ENCODE measurements at regions not wholly inside any gene's neighbourhood (a gene's known extent, or its start where the extent isn't known, plus 50 kb on each side); places are given as distances from the start of the nearest gene placed in this dataset.

- Histone ChIP-seq H3K4me3 (no peak overlapping the region), H3K4me1 (no peaks in the 10 kb centered on the region), H3K36me3 (no peaks in the 10 kb centered on the region), H3K27me3 (no peaks in the 10 kb centered on the region), H3K9me3 (peaks cover 0 to 5% (median 0%) of the 10 kb centered on the region in 4 donors), H3K27ac (no peak overlapping the region)
- WGBS, 2 donors = 75 to 80% methylated on average over 1 of the region's 1 CpG
- no peak for ATAC-seq (ENCODE audit: low FRiP score in 2 of 2)
- TF ChIP-seq POLR2AphosphoS5 (IDR thresholded peaks at IDR 0.05) = no peak
- no peak for TF ChIP-seq CTCF (IDR thresholded peaks at IDR 0.05)
- no peak for TF ChIP-seq POLR2A (IDR thresholded peaks at IDR 0.05)
- TF ChIP-seq EP300 (IDR thresholded peaks at IDR 0.05) = no peak
- DNase-seq = no peak
Observed at GRCh38 chr6:81925201-81925600, 172.7 kb upstream of the TENT5A start.

GRCh38 chr6:81909981-81910900 is 157.8 kb upstream of the TENT5A start:
- no peak for ATAC-seq (ENCODE audit: low FRiP score in 2 of 2)
- H3K9me3 ChIP-seq = no peaks in the 10 kb centered on the region
- no peaks in the 10 kb centered on the region for H3K36me3 ChIP-seq
- no peak overlapping the region for H3K4me3 ChIP-seq
- no peak overlapping the region for H3K27ac ChIP-seq
- H3K27me3 ChIP-seq = no peaks in the 10 kb centered on the region
- WGBS, 2 donors = 77 to 83% methylated on average over 5 of the region's 5 CpGs
- TF ChIP-seq CTCF (IDR thresholded peaks at IDR 0.05) (no peak), POLR2A (IDR thresholded peaks at IDR 0.05) (no peak), POLR2AphosphoS5 (IDR thresholded peaks at IDR 0.05) (no peak), EP300 (IDR thresholded peaks at IDR 0.05) (no peak)
- H3K4me1 ChIP-seq = no peaks in the 10 kb centered on the region
- no peak for DNase-seq

DNA sequence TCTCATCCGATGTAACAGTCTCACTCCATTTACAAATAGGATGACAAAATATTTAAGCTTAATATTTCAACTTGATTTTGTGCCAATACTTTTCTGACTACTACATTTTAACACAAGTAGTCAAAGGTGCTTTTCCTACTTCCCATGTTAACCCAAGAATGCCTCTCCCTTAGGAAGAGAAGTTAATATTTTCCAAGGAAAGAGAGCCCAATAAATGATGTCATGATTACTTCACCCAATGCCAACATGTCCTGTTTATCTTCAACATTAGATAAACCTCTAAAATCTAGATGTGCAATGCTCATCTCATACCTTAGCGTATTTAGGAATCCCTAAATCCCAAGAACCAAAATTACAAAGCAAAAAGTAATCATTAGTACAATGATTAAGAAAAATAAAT is 156.7 kb upstream of the TENT5A start:
- Histone ChIP-seq H3K9me3 (no peaks in the 10 kb centered on the region), H3K36me3 (no peaks in the 10 kb centered on the region), H3K27me3 (no peaks in the 10 kb centered on the region), H3K4me1 (no peaks in the 10 kb centered on the region), H3K27ac (no peak overlapping the region), H3K4me3 (no peak overlapping the region)
- TF ChIP-seq POLR2AphosphoS5 (IDR thresholded peaks at IDR 0.05) (no peak), CTCF (IDR thresholded peaks at IDR 0.05) (no peak), POLR2A (IDR thresholded peaks at IDR 0.05) (no peak), EP300 (IDR thresholded peaks at IDR 0.05) (no peak)
- 72 to 76% methylated on average over 2 of the region's 2 CpGs for WGBS, 2 donors
- ATAC-seq (ENCODE audit: low FRiP score in 2 of 2) (no peak), DNase-seq (no peak)

- H3K4me1 ChIP-seq = peaks cover 0 to 4% (median 2%) of the 10 kb centered on the region in 4 donors
- H3K4me3 ChIP-seq = no peak overlapping the region
- H3K9me3 ChIP-seq = peaks cover 0 to 5% (median 0%) of the 10 kb centered on the region in 4 donors
- WGBS, 2 donors = 80 to 90% methylated on average over 2 of the region's 2 CpGs
- H3K27me3 ChIP-seq = no peaks in the 10 kb centered on the region
- no peak overlapping the region for H3K27ac ChIP-seq
- no peaks in the 10 kb centered on the region for H3K36me3 ChIP-seq
- TF ChIP-seq CTCF (IDR thresholded peaks at IDR 0.05) = no peak
- no peak for TF ChIP-seq POLR2A (IDR thresholded peaks at IDR 0.05)
- TF ChIP-seq POLR2AphosphoS5 (IDR thresholded peaks at IDR 0.05) = no peak
- TF ChIP-seq EP300 (IDR thresholded peaks at IDR 0.05) = no peak
- no peak for DNase-seq
- no peak for ATAC-seq (ENCODE audit: low FRiP score in 2 of 2)
Observed at GRCh38 chr6:81906709-81907204, 154.3 kb upstream of the TENT5A start.

All from upper lobe of left lung (tissue), 6 donors.